H1 (cell line): ENCODE measurements at regions not wholly inside any gene's neighbourhood (a gene's known extent, or its start where the extent isn't known, plus 50 kb on each side); places are given as distances from the start of the nearest gene placed in this dataset.

Experiments
- BACH1 ChIP-seq: IDR thresholded peaks from 2 replicates; pipeline ENCODE4 v1.6.1; 2012; ENCODE audit warnings: low read length, improper control_type of control experiment
- BRCA1 ChIP-seq: IDR thresholded peaks from 2 replicates; pipeline ENCODE4 v1.6.1; 2012; ENCODE audit warnings: low read depth, low read length, improper control_type of control experiment
- CEBPB ChIP-seq: IDR thresholded peaks from 2 replicates; pipeline ENCODE4 v1.6.1; 2012; ENCODE audit warnings: low read depth, low read length
- EP300 ChIP-seq, 2 experiments: IDR thresholded peaks; 1 replicate in 1 of 2; 2 replicates in 1 of 2; pipeline ENCODE4 v1.6.1; 2011 to 2012; ENCODE audit warnings: low read depth in 2 of 2, low read length in 2 of 2, mild to moderate bottlenecking in 2 of 2, borderline replicate concordance in 1 of 2, inconsistent platforms in 1 of 2, moderate library complexity in 1 of 2
- EZH2 ChIP-seq: fragments of 200-600 bp; sonication (generic); IDR thresholded peaks from 2 replicates; pipeline ENCODE4 v1.7.1; 2012; ENCODE audit warnings: low read depth, mild to moderate bottlenecking, moderate library complexity, low read length, inconsistent platforms; ENCODE audit not compliant: severe bottlenecking
- SUZ12 ChIP-seq: fragments of 200-600 bp; sonication (generic); IDR thresholded peaks from 2 replicates; pipeline ENCODE4 v1.6.1; 2012; ENCODE audit warnings: mild to moderate bottlenecking, inconsistent platforms, low read length, moderate library complexity, mixed read lengths
- TF ChIP-seq, protein P1 (sequence below), 3 experiments: IDR thresholded peaks; 1 replicate in 2 of 3; 2 replicates in 1 of 3; pipeline versions ENCODE4 v1.5.1 to v1.6.1; 2011; ENCODE audit warnings: low read length in 3 of 3, mild to moderate bottlenecking in 3 of 3, inconsistent platforms in 2 of 3, low read depth in 1 of 3, moderate library complexity in 1 of 3; ENCODE audit not compliant: insufficient read depth in 1 of 3; ENCODE audit errors: control extremely low read depth in 1 of 3

GRCh38 chr16:13806671-13807070 is 113.3 kb upstream of the ERCC4 start:
- TF ChIP-seq BRCA1 (no peak), EP300 (IDR thresholded peaks at IDR 0.05; ENCODE audit: borderline replicate concordance in 1 of 2, low read depth in 2 of 2, low read length in 2 of 2) (no peak), SUZ12 (no peak), CEBPB (no peak), EZH2 (no peak), BACH1 (no peak)
- TF ChIP-seq, protein P1, sequence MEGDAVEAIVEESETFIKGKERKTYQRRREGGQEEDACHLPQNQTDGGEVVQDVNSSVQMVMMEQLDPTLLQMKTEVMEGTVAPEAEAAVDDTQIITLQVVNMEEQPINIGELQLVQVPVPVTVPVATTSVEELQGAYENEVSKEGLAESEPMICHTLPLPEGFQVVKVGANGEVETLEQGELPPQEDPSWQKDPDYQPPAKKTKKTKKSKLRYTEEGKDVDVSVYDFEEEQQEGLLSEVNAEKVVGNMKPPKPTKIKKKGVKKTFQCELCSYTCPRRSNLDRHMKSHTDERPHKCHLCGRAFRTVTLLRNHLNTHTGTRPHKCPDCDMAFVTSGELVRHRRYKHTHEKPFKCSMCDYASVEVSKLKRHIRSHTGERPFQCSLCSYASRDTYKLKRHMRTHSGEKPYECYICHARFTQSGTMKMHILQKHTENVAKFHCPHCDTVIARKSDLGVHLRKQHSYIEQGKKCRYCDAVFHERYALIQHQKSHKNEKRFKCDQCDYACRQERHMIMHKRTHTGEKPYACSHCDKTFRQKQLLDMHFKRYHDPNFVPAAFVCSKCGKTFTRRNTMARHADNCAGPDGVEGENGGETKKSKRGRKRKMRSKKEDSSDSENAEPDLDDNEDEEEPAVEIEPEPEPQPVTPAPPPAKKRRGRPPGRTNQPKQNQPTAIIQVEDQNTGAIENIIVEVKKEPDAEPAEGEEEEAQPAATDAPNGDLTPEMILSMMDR (IDR thresholded peaks at IDR 0.05; ENCODE audit: control extremely low read depth in 1 of 3, insufficient read depth in 1 of 3, low read depth in 1 of 3, low read length in 3 of 3): no peak
